ENCODE measurements at regions not wholly inside any gene's neighbourhood (a gene's known extent, or its start where the extent isn't known, plus 50 kb on each side); places are given as distances from the start of the nearest gene placed in this dataset.

DNA sequence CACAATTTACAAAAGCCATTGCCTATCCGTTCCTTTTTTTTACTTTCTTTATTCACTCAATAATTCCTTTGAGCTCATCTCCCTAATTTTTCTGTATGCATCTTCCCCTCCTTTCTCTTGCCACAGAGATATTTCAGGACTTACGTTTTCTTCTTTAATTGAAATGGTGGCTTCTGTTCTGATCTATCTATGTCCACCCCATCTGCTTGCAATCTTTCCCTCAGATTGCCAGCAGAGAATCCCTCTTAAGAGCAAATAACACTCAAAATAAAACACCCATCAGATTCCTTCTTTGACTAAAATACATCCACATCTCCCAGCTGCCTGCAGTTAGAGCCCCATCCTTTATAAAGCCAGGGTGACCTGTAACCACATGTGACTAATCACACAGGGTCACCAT, 478.6 kb downstream of the EFNB2 start:
- H3K4me1 ChIP-seq, result no peaks in the 10 kb centered on the region

GRCh38 chr13:106052200-106052767, 483.2 kb downstream of the EFNB2 start:
- Histone ChIP-seq H3K27ac (no peak overlapping the region), H3K27me3 (no peaks in the 10 kb centered on the region), H3K4me1 (no peaks in the 10 kb centered on the region), H3K4me3 (no peak overlapping the region), H3K9me3 (no peaks in the 10 kb centered on the region), H3K36me3 (no peaks in the 10 kb centered on the region)
- intact Hi-C loops (cut with DNase I; ENCODE audit: low total_unique reads), result no loop called here
- no peak for TF ChIP-seq POLR2A (IDR thresholded peaks at IDR 0.05)
- TF ChIP-seq CTCF (IDR thresholded peaks at IDR 0.05), result no peak
- DNase-seq, result no peak

More for the DNA sequence above, 478.6 kb downstream of the EFNB2 start:
- Histone ChIP-seq H3K27ac (no peak overlapping the region), H3K4me3 (no peak overlapping the region), H3K36me3 (no peaks in the 10 kb centered on the region), H3K27me3 (no peaks in the 10 kb centered on the region), H3K9me3 (no peaks in the 10 kb centered on the region)
- no peak for DNase-seq
- intact Hi-C loops (cut with DNase I; ENCODE audit: low total_unique reads), result no loop called here
- TF ChIP-seq CTCF (IDR thresholded peaks at IDR 0.05) (no peak), POLR2A (IDR thresholded peaks at IDR 0.05) (no peak)

DNA sequence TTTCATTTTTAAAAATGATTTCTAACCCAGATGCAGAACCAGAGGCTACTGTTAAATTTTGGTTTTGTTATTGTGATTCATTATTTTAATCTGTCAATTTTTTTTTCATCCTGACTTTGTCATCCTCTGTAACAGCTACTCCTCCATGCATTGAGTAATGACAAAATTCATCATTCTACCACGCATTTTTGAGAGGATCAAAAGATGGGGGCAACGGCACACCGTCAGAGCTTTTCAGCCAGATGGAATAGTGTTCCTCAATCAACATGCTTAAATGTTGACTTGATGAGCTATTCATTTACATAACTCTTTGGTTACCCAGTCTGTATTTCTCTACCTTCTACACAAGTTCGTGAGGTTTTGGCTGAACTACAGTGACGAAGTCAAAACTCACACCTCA, 486.3 kb downstream of the EFNB2 start:
- Histone ChIP-seq H3K9me3 (no peaks in the 10 kb centered on the region), H3K27ac (no peak overlapping the region), H3K4me1 (no peaks in the 10 kb centered on the region), H3K4me3 (no peak overlapping the region), H3K36me3 (no peaks in the 10 kb centered on the region), H3K27me3 (no peaks in the 10 kb centered on the region)
- TF ChIP-seq POLR2A (IDR thresholded peaks at IDR 0.05) (no peak), CTCF (IDR thresholded peaks at IDR 0.05) (no peak)
- intact Hi-C loops (cut with DNase I; ENCODE audit: low total_unique reads), result no loop called here
- no peak for DNase-seq

GRCh38 chr13:106048386-106048785, 487.1 kb downstream of the EFNB2 start:
- no peaks in the 10 kb centered on the region for H3K36me3 ChIP-seq
- H3K27me3 ChIP-seq, result no peaks in the 10 kb centered on the region
- no peak for TF ChIP-seq CTCF (IDR thresholded peaks at IDR 0.05)
- TF ChIP-seq POLR2A (IDR thresholded peaks at IDR 0.05), result no peak
- H3K27ac ChIP-seq, result no peak overlapping the region
- DNase-seq, result no peak
- intact Hi-C loops (cut with DNase I; ENCODE audit: low total_unique reads), result no loop called here
- no peaks in the 10 kb centered on the region for H3K4me1 ChIP-seq
- H3K9me3 ChIP-seq, result no peaks in the 10 kb centered on the region
- H3K4me3 ChIP-seq, result no peak overlapping the region

- H3K36me3 ChIP-seq, result no peaks in the 10 kb centered on the region
- intact Hi-C loops (cut with DNase I; ENCODE audit: low total_unique reads), result no loop called here
- no peak for DNase-seq
- H3K27ac ChIP-seq, result no peak overlapping the region
- H3K27me3 ChIP-seq, result no peaks in the 10 kb centered on the region
- H3K4me3 ChIP-seq, result no peak overlapping the region
- no peaks in the 10 kb centered on the region for H3K4me1 ChIP-seq
- H3K9me3 ChIP-seq, result no peaks in the 10 kb centered on the region
- no peak for TF ChIP-seq CTCF (IDR thresholded peaks at IDR 0.05)
- TF ChIP-seq POLR2A (IDR thresholded peaks at IDR 0.05), result no peak
Measured at GRCh38 chr13:106047859-106048258, 487.6 kb downstream of the EFNB2 start.
